ENCODE measurements at regions not wholly inside any gene's neighbourhood (a gene's known extent, or its start where the extent isn't known, plus 50 kb on each side); places are given as distances from the start of the nearest gene placed in this dataset.
"Not testable (repeated sequence)": the region's sequence is repeated elsewhere in the genome, so short reads cannot be mapped to it uniquely, and the experiment has no call there.

- no peak overlapping the region for H3K4me3 ChIP-seq (replicated peaks; ENCODE audit: low read depth, low read length)
- TF ChIP-seq, protein P1, sequence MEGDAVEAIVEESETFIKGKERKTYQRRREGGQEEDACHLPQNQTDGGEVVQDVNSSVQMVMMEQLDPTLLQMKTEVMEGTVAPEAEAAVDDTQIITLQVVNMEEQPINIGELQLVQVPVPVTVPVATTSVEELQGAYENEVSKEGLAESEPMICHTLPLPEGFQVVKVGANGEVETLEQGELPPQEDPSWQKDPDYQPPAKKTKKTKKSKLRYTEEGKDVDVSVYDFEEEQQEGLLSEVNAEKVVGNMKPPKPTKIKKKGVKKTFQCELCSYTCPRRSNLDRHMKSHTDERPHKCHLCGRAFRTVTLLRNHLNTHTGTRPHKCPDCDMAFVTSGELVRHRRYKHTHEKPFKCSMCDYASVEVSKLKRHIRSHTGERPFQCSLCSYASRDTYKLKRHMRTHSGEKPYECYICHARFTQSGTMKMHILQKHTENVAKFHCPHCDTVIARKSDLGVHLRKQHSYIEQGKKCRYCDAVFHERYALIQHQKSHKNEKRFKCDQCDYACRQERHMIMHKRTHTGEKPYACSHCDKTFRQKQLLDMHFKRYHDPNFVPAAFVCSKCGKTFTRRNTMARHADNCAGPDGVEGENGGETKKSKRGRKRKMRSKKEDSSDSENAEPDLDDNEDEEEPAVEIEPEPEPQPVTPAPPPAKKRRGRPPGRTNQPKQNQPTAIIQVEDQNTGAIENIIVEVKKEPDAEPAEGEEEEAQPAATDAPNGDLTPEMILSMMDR (IDR thresholded peaks at IDR 0.05; ENCODE audit: low read length, missing control alignments): no peak
- no peak for DNase-seq (ENCODE audit: low read depth)
Observed at GRCh38 chr7:13126347-13126746, 438.9 kb downstream of the ARL4A start.

- TF ChIP-seq, protein P1 (IDR thresholded peaks at IDR 0.05; ENCODE audit: low read length, missing control alignments): no peak
- no peak for DNase-seq (ENCODE audit: low read depth)
- H3K4me3 ChIP-seq (replicated peaks; ENCODE audit: low read depth, low read length): no peak overlapping the region
Observed at GRCh38 chr7:13130321-13130720, 442.9 kb downstream of the ARL4A start.

DNA sequence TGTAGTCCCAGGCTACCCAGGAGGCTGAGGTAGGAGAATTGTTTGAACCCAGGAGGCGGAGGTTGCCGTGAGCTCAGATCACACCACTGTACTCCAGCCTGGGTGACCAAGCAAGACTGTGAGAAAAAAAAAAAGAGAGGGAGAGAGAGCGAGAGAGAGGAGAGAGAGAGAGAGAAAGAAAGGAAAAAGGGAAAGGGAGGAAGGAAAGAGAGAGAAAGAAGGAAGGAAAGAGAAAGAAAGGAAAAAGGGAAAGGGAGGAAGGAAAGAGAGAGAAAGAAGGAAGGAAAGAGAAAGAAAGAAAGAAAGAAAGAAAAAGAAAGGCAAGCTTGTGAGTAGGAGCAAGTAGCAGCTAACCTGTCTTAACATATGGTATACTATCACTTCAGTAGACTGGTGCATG lies 443.5 kb downstream of the ARL4A start:
- DNase-seq (ENCODE audit: low read depth); H3K4me3 ChIP-seq (replicated peaks; ENCODE audit: low read depth, low read length): not testable (repeated sequence)

GRCh38 chr7:13132314-13132713 lies 444.9 kb downstream of the ARL4A start:
- no peak for DNase-seq (ENCODE audit: low read depth)

DNA sequence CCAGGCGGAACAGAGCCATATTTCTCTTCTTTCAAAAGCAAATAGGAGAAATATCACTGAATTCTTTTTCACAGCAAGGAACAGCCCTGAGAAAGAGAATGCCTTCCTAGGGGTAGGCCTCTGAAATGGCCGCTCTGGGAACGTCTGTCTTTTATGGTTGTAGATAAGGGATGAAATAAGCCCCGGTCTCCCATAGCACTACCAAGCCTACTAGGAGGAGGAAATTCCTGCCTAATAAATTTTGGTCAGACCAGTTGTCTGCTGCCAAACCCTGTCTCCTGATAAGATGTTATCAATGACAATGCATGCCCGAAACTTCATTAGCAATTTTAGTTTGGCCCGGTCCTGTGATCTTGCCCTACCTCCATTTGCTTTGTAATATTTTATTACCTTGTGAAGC lies 448.9 kb downstream of the ARL4A start:
- H3K4me3 ChIP-seq (replicated peaks; ENCODE audit: low read depth, low read length); DNase-seq (ENCODE audit: low read depth): not testable (repeated sequence)

More at GRCh38 chr7:13132314-13132713, 444.9 kb downstream of the ARL4A start:
- TF ChIP-seq, protein P1 (IDR thresholded peaks at IDR 0.05; ENCODE audit: low read length, missing control alignments): no peak
- no peak overlapping the region for H3K4me3 ChIP-seq (replicated peaks; ENCODE audit: low read depth, low read length)

GRCh38 chr7:13139436-13139835 lies 452.0 kb downstream of the ARL4A start:
- TF ChIP-seq, protein P1 (IDR thresholded peaks at IDR 0.05; ENCODE audit: low read length, missing control alignments): no peak
- H3K4me3 ChIP-seq (replicated peaks; ENCODE audit: low read depth, low read length): no peak overlapping the region
- DNase-seq (ENCODE audit: low read depth): no peak

- TF ChIP-seq, protein P1 (IDR thresholded peaks at IDR 0.05; ENCODE audit: low read length, missing control alignments): no peak
- DNase-seq (ENCODE audit: low read depth): peak; percentile 48
Observed at GRCh38 chr7:13144673-13145072, 457.2 kb downstream of the ARL4A start.

GRCh38 chr7:13148548-13148947 lies 461.1 kb downstream of the ARL4A start:
- TF ChIP-seq, protein P1 (IDR thresholded peaks at IDR 0.05; ENCODE audit: low read length, missing control alignments): no peak
- no peak overlapping the region for H3K4me3 ChIP-seq (replicated peaks; ENCODE audit: low read depth, low read length)
- no peak for DNase-seq (ENCODE audit: low read depth)

More at GRCh38 chr7:13144673-13145072, 457.2 kb downstream of the ARL4A start:
- no peak overlapping the region for H3K4me3 ChIP-seq (replicated peaks; ENCODE audit: low read depth, low read length)
